ENCODE measurements at regions not wholly inside any gene's neighbourhood (a gene's known extent, or its start where the extent isn't known, plus 50 kb on each side); places are given as distances from the start of the nearest gene placed in this dataset.

DNA sequence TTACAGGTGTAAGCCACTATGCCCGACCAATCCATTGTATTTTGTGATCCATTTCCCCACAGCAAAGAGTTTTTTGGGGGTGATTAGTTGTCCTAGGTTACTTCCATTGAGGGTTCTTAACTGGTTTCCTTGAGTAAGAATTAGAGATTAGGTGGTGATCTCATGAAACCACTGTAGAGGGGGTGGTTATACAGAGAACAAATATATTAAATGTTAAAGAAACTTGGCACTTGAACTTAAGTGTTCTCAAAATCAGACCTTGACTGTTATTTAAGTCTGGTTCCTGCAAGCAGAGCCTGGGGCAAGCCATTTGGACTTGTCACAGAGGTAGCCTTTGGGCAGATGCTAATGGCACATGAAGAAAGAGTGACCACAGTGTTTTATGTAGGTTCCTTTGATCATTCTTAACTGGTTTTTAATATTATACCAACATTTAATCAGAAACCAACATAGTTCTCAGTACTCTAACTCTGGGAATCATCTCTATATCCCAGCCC lies 288.5 kb downstream of the SOX4 start:
- TF ChIP-seq, protein P1, sequence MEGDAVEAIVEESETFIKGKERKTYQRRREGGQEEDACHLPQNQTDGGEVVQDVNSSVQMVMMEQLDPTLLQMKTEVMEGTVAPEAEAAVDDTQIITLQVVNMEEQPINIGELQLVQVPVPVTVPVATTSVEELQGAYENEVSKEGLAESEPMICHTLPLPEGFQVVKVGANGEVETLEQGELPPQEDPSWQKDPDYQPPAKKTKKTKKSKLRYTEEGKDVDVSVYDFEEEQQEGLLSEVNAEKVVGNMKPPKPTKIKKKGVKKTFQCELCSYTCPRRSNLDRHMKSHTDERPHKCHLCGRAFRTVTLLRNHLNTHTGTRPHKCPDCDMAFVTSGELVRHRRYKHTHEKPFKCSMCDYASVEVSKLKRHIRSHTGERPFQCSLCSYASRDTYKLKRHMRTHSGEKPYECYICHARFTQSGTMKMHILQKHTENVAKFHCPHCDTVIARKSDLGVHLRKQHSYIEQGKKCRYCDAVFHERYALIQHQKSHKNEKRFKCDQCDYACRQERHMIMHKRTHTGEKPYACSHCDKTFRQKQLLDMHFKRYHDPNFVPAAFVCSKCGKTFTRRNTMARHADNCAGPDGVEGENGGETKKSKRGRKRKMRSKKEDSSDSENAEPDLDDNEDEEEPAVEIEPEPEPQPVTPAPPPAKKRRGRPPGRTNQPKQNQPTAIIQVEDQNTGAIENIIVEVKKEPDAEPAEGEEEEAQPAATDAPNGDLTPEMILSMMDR (conservative IDR thresholded peaks at IDR 0.05; ENCODE audit: low read depth, low read length) = no peak
- TF ChIP-seq RCOR1 (IDR thresholded peaks at IDR 0.05; ENCODE audit: insufficient replicate concordance, low read length) (no peak), RFX5 (IDR thresholded peaks at IDR 0.05; ENCODE audit: low read depth, low read length) (no peak), POLR2A (IDR thresholded peaks at IDR 0.05; ENCODE audit: low read depth, low read length) (no peak), BHLHE40 (IDR thresholded peaks at IDR 0.05; ENCODE audit: low read depth, low read length) (no peak), MAFK (IDR thresholded peaks at IDR 0.05; ENCODE audit: low read depth, low read length) (no peak), MXI1 (IDR thresholded peaks at IDR 0.05; ENCODE audit: borderline replicate concordance, low read depth, low read length) (no peak), SMC3 (IDR thresholded peaks at IDR 0.05; ENCODE audit: low read depth, low read length) (no peak), RAD21 (IDR thresholded peaks at IDR 0.05; ENCODE audit: low read length) (no peak), CEBPB (IDR thresholded peaks at IDR 0.05; ENCODE audit: low read depth, low read length) (no peak), FOS (IDR thresholded peaks at IDR 0.05; ENCODE audit: low read depth, low read length) (no peak), MAZ (IDR thresholded peaks at IDR 0.05; ENCODE audit: borderline replicate concordance, low read depth, low read length) (no peak)
- TF ChIP-seq, protein P2, sequence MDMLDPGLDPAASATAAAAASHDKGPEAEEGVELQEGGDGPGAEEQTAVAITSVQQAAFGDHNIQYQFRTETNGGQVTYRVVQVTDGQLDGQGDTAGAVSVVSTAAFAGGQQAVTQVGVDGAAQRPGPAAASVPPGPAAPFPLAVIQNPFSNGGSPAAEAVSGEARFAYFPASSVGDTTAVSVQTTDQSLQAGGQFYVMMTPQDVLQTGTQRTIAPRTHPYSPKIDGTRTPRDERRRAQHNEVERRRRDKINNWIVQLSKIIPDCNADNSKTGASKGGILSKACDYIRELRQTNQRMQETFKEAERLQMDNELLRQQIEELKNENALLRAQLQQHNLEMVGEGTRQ (IDR thresholded peaks at IDR 0.05; ENCODE audit: low read depth, low read length) = no peak
- TF ChIP-seq, protein P3, sequence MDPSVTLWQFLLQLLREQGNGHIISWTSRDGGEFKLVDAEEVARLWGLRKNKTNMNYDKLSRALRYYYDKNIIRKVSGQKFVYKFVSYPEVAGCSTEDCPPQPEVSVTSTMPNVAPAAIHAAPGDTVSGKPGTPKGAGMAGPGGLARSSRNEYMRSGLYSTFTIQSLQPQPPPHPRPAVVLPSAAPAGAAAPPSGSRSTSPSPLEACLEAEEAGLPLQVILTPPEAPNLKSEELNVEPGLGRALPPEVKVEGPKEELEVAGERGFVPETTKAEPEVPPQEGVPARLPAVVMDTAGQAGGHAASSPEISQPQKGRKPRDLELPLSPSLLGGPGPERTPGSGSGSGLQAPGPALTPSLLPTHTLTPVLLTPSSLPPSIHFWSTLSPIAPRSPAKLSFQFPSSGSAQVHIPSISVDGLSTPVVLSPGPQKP (IDR thresholded peaks at IDR 0.05; ENCODE audit: borderline replicate concordance, low read depth, low read length) = no peak
